Activated CD4-positive, alpha-beta T cell treated with anti-CD3 and anti-CD28 coated beads, Interleukin-2, amount 50 U/mL, for 24 hours (primary cell): ENCODE measurements at regions not wholly inside any gene's neighbourhood (a gene's known extent, or its start where the extent isn't known, plus 50 kb on each side); places are given as distances from the start of the nearest gene placed in this dataset.

Experiments used
- DNase-seq, 2 donors: peaks; one replicate each; pipeline ENCODE4 v3.0.0-alpha.2; 2020; ENCODE audit warnings: low read depth in 1 of 2, low spot score in 1 of 2

DNA sequence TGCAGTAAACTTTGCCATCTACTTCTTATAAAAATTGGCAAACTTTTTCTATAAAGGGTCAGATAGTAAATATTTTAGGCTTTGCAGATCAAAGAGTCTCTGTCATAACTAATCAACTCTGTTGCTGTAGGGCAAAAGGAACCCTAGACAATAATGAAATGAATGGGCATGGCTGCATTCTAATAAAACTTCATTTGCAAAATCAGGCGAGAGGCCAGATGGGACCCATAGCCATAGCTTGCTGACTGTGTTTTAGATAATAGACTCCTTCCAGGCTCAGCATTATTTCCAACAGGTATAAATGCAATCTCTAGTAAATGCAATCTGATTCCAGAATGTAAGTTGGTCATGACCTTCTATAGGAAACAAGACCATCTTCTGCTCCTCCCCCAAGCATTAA, 490.7 kb downstream of the TOX3 start:
- DNase-seq = no peak

DNA sequence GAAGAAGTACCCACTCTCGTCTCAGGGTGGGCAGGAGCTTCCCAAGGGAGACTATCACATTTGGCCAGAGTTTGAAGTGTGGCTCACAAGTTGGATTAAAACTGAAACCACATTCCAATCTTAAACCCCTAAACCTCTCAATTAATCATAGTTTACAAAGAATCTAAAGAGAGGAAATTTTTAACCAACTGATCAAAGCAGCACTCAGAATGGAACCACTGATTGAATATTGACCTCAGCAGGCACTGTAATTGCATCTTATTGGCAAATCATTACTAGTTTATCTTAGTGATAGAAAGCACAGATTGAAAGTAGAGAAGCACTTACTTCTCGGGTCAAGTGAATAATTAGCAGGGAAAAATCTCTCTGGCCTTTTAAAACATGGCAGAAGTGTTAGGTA, 491.6 kb downstream of the TOX3 start:
- DNase-seq = no peak

DNA sequence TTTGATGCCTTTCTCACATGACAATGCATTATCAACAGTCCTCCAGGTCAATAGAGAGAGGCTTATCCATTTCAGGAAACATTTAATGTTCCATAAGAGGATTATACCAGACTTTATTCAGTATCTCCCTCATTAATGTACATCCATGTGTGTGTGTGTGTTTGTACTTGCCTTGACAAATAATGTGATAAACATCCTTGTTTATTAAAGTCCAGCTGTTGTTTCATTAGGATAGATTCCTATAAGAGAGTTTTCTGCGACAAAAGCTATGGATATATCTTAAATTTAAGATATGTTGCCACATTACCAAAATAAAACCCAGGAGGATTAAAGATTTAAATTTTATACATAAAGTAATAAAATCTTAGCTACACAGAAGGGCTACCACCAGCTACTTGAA, 492.6 kb downstream of the TOX3 start:
- DNase-seq = no peak

DNA sequence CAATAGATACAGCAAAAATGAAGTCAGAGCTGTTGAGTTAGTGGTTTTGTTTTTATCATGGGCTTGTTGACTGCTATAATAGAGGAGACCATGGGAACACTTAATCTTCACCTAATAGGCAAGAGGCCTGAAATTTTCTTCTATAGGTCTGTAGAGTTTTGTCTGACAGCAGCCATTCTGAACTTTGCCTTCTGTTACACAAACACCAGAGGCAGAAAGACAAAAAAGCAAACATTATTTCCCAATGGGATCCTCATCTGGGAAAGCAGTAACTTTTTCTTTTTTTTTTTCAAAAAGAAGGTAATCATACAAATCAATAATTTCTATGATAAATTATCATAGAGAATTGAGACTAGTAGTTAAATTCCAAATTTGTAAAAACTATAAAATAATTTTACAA, 494.1 kb downstream of the TOX3 start:
- DNase-seq = no peak

DNA sequence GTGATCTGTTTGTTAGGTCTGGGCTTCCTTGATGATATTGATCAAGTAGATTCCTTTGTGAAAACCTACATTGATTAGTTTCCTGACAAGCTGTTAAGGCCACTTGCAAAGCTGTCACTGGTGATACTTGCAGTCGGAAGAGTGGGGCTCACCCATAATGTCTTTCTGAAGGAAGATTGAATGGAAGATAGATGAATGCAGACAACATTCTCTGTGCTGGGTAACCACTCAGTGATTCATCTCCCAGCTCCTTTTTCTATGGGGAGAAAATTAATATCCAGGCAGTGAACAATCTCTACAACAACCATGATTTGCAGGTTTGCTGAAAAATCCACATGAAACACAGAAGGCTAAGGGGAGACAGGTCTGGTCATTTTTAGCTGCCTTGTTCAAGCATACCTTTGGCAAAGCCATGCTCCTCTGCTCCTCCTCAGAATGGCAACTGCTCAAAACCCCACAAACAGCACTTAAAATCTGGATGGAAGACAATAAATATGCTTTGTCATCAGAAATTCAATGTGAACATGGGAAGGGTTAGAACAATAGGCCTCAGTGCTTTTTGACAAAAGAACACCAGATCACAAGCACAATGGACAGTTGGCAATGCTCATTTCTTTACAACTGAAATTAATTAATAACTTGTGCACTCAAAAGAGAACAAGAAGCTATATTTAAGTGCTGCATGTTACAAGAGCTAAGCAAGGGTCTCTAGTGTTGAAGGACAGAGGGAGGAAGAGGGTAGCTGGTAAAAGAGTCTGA, 495.4 kb downstream of the TOX3 start:
- DNase-seq = no peak

DNA sequence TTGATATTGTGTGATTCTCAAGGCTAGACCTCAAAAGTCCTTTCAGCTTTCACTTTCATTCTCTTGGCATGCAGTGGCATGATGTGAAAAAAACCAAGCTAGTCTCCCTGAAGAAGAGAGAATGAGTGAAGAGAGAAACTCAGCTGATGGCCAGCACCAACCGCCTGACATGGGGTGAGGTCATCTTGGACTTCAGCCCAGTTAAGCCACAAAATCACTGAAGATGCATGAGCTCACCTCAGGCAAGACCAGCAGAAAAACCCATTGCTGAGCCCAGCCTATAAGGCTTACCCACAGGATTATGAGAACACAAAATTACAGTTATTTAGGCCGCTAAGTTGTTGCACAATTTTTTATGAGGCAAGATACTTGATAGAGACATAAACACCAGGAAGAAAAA, 496.5 kb downstream of the TOX3 start:
- DNase-seq = no peak

DNA sequence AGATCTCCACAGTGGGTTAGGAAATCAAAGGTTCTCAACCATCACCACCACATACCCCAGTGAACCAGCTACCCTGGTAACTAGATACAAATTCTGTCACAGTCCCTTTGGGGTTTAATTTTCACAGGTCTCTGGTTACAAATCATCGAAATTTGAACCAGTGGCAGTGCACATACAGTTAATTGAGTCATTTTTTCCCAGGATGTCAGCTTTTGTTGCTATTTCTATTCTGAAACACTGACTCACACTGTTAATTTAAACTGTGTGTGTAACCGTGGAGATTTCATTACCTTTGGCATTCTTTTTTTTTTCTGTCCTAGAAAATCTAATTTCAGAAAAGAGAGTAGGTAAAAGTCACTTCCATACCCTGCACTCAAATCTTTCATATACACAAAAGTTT, 511.5 kb downstream of the TOX3 start:
- DNase-seq = no peak

DNA sequence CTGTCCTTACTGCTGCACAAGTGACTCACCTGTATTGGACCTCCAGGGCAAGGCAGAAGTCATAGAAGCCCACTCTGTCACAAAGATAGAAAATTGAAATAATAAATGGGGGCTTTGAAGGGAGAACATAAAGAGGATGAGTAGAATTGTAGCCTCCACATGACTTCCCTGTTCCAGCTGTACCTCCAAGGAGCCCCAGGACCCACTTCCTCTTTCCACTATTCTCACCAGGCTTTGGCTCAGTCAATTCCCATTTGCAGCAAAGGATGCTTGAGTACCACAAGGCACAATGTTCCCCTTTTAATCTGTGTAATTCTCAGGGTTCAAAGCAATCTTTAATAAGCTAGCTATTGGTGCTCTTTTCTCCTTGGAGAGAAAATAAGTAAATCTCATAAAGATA, 512.1 kb downstream of the TOX3 start:
- no peak for DNase-seq

DNA sequence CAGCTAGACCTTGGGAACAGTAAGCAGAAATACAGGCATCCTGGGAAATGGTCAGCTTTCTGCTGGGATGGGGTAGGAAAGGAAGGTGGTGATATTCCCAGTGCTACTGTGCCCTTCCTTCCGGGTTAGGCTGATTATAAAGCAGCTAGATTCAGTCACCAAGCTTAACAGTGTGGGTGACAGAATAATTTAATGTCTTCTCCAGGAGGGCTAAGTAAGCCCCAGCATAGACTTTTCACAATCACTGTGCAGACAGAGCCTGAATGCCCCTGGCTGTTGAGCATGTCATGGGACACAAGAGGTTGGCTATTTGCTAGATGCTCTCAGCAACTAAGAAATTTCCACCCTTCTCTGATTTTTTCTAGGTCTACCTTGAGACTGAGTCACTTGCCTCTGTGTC, 513.0 kb downstream of the TOX3 start:
- DNase-seq = no peak

DNA sequence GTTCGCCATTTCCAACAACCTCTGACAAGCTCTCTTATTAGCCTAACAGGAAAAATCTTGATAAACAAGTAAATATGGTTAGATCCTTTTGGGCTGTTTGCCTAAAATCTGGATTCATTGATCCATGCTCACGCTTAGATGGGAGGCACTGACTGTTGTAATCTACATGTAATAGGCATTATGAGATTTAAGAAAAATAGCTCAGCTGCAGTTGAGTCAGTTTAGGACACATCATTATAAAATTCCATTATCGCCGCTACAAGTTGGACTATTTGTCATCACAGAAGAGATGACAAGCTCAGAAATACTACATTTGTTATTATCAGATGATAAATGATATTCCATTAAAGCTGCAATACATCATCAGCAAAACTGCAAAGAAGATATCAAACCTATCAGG, 524.0 kb downstream of the TOX3 start:
- DNase-seq = no peak

DNA sequence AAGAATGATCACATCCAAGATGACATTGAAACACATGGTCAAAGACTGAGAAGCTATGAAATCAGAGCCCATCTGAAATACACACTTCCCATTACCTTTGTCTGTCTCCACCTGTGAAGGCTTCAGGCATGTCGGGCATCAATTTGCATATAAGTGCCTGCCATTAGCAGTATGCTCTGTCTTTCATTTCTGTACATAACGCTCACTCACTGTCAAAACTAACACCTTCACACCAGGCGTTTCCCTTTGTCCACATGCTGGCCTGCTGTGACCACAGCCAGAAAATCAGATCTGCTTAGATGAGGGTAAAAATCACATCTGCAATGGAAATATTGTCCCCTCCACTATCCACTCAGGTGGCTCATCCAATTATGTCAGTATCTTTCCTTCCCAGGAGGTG, 524.8 kb downstream of the TOX3 start:
- no peak for DNase-seq

DNA sequence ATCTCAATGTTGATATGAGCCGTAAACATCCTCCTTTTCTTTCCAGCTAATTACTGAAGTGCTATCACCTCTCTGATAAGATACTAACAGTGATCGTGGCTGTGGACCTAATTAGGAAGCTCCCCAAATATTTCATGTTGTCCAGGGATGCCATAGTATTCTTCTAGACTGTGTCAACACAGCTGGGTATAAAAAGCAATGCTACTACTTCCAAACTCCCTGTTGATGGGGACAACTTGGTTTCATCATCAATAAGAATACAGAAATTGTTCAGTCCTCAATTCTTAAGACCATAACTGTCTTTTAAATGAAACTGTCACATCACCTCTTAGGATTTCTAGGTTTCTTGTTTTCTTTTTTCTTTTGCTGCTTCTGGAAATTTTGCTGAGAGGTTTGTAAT, 530.6 kb downstream of the TOX3 start:
- DNase-seq = no peak

DNA sequence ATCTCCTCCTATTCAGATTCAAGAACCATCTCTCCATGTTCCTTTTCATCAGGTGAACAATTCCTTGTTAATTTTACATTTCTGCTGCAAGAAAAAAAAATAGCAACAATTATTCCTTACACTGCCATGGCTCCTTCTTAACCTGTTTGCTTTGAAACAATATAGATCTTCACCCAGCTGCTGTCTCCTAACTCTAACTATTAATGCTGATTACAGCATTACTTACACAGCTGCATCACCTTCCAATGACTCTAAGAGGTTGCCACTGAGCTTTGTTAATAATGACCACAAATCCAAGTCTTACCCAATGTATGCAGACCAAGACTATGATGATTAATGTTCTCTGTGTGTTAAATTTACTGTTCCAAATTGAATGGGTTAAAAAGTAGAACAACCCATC, 541.4 kb downstream of the TOX3 start:
- DNase-seq = no peak

DNA sequence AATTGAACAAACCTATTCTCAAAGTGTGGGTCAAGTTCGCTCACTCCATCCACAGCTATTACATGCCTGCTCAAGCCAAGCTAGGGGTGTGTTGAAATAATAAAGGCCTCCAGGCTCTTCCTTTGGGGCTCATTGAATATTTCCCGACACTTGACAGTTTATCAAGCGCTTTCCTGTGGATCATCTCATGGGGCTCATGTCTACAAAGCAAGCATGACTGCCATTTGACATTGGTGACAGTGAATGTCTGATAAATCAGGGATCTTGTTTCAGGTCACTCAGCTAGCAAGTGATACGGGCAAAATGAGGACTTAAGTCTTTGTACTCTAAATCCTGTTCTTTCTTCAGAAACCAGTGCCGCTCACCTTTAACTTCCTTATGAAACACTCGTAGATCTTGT, 542.6 kb downstream of the TOX3 start:
- no peak for DNase-seq

DNA sequence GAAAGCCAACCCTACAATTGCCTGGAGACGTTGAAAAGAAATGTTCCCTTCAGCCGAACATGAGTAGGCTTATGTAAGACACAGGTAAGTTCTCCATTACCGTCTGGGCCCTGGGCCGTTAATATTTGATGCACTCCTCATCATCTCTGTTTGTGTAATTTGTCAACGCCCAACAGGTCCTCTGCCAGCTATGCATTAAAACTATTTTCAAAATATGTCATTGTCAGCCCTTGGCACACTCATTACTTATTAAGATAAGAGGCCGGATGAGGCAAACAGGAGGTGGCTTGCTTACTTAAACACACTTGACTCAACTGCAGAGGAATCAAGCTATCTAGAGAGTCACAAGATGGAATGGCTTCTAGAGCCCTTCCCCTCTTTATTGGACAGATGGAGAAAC, 544.9 kb downstream of the TOX3 start:
- no peak for DNase-seq

DNA sequence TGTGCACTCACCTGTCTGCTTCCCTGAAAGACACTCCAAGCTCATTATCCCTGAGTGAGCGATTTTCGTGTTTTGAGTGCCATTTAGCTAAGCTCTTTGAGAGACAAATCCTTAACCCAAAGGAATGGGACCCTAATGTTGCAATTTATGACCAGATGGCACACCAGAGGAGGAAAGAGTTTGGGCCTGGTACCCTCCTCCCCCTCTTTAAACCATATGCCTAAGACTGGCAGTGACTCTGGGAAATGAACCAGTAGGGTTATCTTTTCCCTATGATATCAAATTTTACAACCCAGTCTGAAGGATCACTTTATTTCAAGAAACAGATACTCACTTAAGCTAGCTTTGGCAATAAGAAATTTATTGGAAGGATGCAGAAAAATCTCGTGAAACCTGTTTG, 550.4 kb downstream of the TOX3 start:
- DNase-seq = no peak

DNA sequence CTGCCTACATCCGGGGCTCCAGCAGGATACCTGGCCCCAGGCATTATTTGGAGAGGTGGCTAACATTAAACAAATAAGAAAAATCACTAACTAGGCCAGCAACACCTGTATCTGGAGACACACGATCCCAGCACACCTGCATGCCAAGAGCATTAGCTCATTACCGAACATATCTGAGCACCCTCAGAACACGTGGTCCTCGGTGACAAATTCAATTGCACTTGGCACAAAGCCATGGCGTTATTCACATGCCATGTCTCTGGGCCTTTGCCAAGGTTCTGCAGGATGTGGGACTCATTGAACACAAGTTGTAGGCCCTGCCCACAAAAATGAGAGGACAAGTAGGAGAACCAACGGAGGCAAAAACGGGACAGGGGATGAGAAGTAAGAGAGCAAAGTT, 552.3 kb downstream of the TOX3 start:
- no peak for DNase-seq

DNA sequence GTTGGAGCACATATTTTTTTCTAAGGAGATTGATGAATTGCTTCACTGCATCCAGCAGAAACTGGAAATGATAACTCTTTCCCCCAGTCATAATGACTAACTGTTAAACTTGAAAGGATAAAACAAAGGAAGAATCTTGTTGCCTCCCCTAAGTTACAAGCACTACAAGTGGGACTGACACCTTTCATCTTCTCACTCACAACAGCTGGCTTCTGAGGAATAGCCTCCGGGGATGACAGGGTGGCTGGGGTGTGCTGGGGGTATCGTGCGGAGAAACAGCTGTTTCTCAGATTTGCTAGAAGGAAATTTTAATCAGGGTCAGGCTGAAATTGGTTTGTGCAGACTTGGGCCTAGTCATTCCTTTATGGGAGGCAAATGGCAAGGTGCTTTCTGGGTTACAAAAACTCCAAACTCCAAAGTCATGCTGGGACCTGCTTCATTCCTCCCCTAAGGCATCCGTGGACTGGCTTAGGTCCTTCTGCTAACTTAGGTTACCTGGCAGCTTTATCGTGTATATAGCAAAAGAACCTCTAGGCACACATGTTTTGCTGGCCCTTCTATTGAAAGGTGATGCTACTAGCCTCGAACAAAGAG, 557.2 kb downstream of the TOX3 start:
- no peak for DNase-seq

DNA sequence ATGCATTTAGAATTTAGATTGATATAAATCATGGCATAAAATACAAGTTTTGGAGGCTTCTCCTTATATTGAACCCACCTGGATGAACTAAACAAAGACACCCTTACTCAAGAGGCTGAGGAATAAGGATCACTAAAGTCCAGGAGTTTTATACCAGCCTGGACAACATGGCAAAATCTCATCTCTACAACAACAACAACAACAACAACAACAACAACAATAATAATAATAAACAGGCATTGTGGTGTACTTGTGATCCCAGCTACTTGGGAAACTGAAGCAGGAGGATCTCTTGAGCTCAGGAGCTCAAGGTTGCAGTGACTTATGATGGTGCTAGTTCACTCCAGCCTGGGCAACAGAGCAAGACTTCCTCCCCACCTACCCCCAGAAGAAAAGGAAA, 558.0 kb downstream of the TOX3 start:
- no peak for DNase-seq

DNA sequence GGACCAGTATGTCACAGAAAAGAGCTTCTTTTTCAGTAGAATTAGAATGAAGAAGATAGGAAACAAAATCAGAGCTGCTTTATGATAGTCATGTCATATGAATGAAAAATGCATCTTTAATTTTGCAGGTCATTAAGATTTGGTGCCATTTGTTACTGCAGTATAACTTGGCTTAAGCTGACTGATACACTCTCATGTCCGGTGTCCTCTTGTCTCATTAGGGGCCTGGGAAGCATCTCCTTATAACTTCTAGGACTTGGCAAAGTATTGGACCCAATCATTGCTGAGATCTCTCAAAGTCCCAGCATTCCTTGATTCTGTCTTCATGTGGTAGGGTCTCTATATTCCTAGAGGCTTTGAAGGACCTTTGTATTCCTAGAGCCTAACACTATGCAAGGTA, 559.4 kb downstream of the TOX3 start:
- DNase-seq = no peak

DNA sequence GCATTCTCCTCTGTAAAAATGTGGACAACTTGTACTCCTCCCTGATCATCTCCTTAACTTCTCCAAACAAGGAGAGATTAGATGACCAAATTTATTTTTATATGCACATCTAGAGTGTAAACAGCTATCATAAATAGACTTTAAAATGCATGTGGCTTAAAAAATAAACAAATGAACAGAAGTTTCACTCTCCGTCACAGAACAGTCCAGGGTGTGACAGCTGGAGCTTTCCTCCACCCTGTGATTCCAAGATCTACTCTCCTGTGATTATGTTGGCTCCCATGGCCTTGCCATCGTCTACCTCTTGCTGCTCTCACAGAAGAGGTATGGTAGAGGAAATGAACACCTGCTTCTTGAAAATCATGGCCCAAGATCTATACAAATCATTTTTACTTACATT, 560.2 kb downstream of the TOX3 start:
- no peak for DNase-seq

DNA sequence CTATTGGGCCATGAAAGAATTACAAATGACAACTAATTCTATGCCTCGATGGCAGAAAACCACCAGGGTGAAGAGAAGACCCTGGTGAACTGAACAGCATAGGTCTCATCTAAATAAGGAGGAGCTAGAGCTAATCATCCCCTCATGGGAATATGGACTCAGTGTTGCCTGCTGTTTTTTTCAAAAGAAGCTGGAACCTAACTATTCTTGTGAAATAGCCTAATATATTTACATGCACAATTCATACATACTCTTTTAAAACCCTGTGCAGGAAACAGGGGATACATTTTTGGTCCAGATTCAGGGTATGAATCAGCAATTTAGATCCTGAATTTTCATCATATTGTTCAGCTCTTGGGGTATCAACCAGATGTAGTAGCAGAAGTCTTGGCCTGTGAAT, 560.6 kb downstream of the TOX3 start:
- DNase-seq = no peak

DNA sequence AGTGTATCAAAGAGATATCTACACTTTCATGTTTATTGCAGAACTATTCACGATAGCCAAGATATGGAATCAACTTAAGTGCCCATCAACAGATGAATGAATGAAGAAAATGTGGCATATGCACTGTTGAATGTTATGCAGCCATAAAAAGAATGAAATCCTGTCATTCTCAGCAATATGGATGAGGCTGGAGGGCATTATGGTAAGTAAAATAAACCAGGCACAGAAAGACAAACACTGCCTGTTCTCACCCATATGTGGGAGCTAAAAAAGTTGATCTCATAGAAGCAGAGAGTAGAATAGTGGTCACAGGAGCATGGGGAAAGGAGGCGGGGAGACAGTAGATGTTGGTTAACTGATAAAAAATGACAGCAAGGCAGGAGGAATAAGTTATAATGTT, 561.8 kb downstream of the TOX3 start:
- DNase-seq = no peak
